IMR-90 (cell line): ENCODE measurements at regions not wholly inside any gene's neighbourhood (a gene's known extent, or its start where the extent isn't known, plus 50 kb on each side); places are given as distances from the start of the nearest gene placed in this dataset.

Source experiments
- ATAC-seq: fragments of 200-7000 bp; cut with Tn5 transposase; 2 replicates; pipeline ENCODE4 v1.9.1; 2020; ENCODE audit warnings: low read depth, mild to moderate bottlenecking, moderate library complexity
- BruUV-seq: library from RNA; stranded (reverse); fragments of 400-500 nt; replicated peaks from 2 replicates; lab custom pipeline; 2021; lab: Mats Ljungman, UMichigan
- CTCF ChIA-PET: fragments of 300-600 bp; formaldehyde crosslinking; extraction: SDS; loops from one replicate; lab custom pipeline; 2021; ENCODE audit warnings: antibody characterized with exemption; lab: Yijun Ruan, JAX
- POLR2A ChIA-PET: fragments of 300-600 bp; sonication (Branson Sonifier 250); formaldehyde crosslinking; loops from one replicate; lab custom pipeline; 2022; ENCODE audit warnings: antibody characterized with exemption; ENCODE audit not compliant: unreplicated experiment; lab: Charles Lee
- DNase-seq: peaks from one replicate; pipeline ENCODE4 v3.0.0; 2013
- H2AFZ ChIP-seq: replicated peaks from 2 replicates; pipeline ENCODE3; 2013; ENCODE audit warnings: low read length, mild to moderate bottlenecking; ENCODE audit not compliant: poor library complexity
- H2AK5ac ChIP-seq: 2 replicates; pipeline ENCODE4 v1.6.1; 2013; ENCODE audit warnings: low read depth, low read length, inconsistent platforms
- H2AK9ac ChIP-seq: replicated peaks from 2 replicates; pipeline ENCODE3; 2013; ENCODE audit warnings: mild to moderate bottlenecking, low read depth, low read length, moderate library complexity; ENCODE audit not compliant: poor library complexity
- H2BK120ac ChIP-seq: 2 replicates; pipeline ENCODE4 v1.6.1; 2013; ENCODE audit warnings: low read depth, low read length, inconsistent platforms
- H2BK15ac ChIP-seq: 3 replicates; pipeline ENCODE4 v1.6.1; 2013; ENCODE audit warnings: low read depth, low read length, inconsistent platforms
- H2BK20ac ChIP-seq: 2 replicates; pipeline ENCODE4 v1.6.1; 2013; ENCODE audit warnings: low read depth, mild to moderate bottlenecking, inconsistent platforms, low read length, moderate library complexity
- H2BK5ac ChIP-seq: 2 replicates; pipeline ENCODE4 v1.6.1; 2013; ENCODE audit warnings: mild to moderate bottlenecking, low read depth, low read length, inconsistent platforms; ENCODE audit not compliant: poor library complexity, severe bottlenecking
- H3K14ac ChIP-seq: replicated peaks from 2 replicates; pipeline ENCODE4 v1.6.1; 2013; ENCODE audit warnings: low read depth, low read length, inconsistent platforms
- H3K18ac ChIP-seq: 2 replicates; pipeline ENCODE4 v1.6.1; 2013; ENCODE audit warnings: low read depth, low read length, control low read depth
- H3K23ac ChIP-seq: 2 replicates; pipeline ENCODE4 v1.6.1; 2013; ENCODE audit warnings: low read depth, low read length, inconsistent platforms
- H3K27ac ChIP-seq: 2 replicates; pipeline ENCODE4 v1.5.1; 2013; ENCODE audit warnings: mild to moderate bottlenecking, control low read depth, low read length; ENCODE audit not compliant: insufficient read depth
- H3K27me3 ChIP-seq: 2 replicates; pipeline ENCODE4 v1.6.1; 2013; ENCODE audit warnings: low read length; ENCODE audit not compliant: control insufficient read depth, insufficient read depth
- H3K36me3 ChIP-seq: 2 replicates; pipeline ENCODE4 v1.6.1; 2013; ENCODE audit warnings: low read length, mixed read lengths; ENCODE audit not compliant: control insufficient read depth, insufficient read depth
- H3K4ac ChIP-seq: 2 replicates; pipeline ENCODE4 v1.6.1; 2013; ENCODE audit warnings: low read depth, low read length, inconsistent platforms
- H3K4me1 ChIP-seq: 2 replicates; pipeline ENCODE4 v1.6.1; 2013; ENCODE audit warnings: low read length, mixed read lengths; ENCODE audit not compliant: control insufficient read depth, insufficient read depth
- H3K4me2 ChIP-seq: 2 replicates; pipeline ENCODE4 v1.6.1; 2013; ENCODE audit warnings: low read depth, mild to moderate bottlenecking, control low read depth, low read length, moderate library complexity
- H3K4me3 ChIP-seq: 2 replicates; pipeline ENCODE4 v1.5.1; 2013; ENCODE audit warnings: low read depth, mild to moderate bottlenecking, control low read depth, low read length, moderate library complexity; ENCODE audit not compliant: insufficient read depth
- H3K56ac ChIP-seq: 2 replicates; pipeline ENCODE4 v1.6.1; 2013; ENCODE audit warnings: low read length, inconsistent platforms; ENCODE audit not compliant: insufficient read depth; ENCODE audit errors: extremely low read depth
- H3K79me1 ChIP-seq, 2 experiments: 2 replicates each; pipeline ENCODE4 v1.6.1; 2013; ENCODE audit warnings: low read length in 2 of 2, inconsistent platforms in 1 of 2, low read depth in 1 of 2
- H3K9ac ChIP-seq: 2 replicates; pipeline ENCODE4 v1.6.1; 2013; ENCODE audit warnings: low read depth, low read length, control low read depth
- H3K9me1 ChIP-seq: 2 replicates; pipeline ENCODE4 v1.6.1; 2013; ENCODE audit warnings: low read length, inconsistent platforms; ENCODE audit not compliant: insufficient read depth
- H3K9me3 ChIP-seq: 2 replicates; pipeline ENCODE4 v1.6.1; 2013; ENCODE audit warnings: low read length; ENCODE audit not compliant: control insufficient read depth, insufficient read depth
- H4K20me1 ChIP-seq: 2 replicates; pipeline ENCODE4 v1.6.1; 2013; ENCODE audit warnings: low read length, inconsistent platforms; ENCODE audit not compliant: insufficient read depth
- H4K5ac ChIP-seq: 2 replicates; pipeline ENCODE4 v1.6.1; 2013; ENCODE audit warnings: mild to moderate bottlenecking, low read depth, low read length, control low read depth
- H4K8ac ChIP-seq, 2 experiments: 2 replicates each; pipeline ENCODE4 v1.6.1; 2013; ENCODE audit warnings: low read depth in 2 of 2, low read length in 2 of 2, control low read depth in 1 of 2, inconsistent platforms in 1 of 2
- H4K91ac ChIP-seq: 2 replicates; pipeline ENCODE4 v1.6.1; 2013; ENCODE audit warnings: low read depth, low read length, inconsistent platforms; ENCODE audit not compliant: insufficient read depth
- FOS ChIP-seq: fragments of 150-350 bp; IDR thresholded peaks from 2 replicates; pipeline ENCODE4 v1.6.1; 2016; ENCODE audit warnings: low read depth, low read length
- MAFK ChIP-seq: IDR thresholded peaks from 2 replicates; pipeline ENCODE4 v1.6.1; 2012; ENCODE audit warnings: low read depth, low read length, improper control_type of control experiment
- NFE2L2 ChIP-seq: fragments of 150-350 bp; IDR thresholded peaks from 2 replicates; pipeline ENCODE4 v1.6.1; 2016; ENCODE audit warnings: low read depth, mild to moderate bottlenecking, low read length
- POLR2A ChIP-seq: IDR thresholded peaks from 2 replicates; pipeline ENCODE4 v1.6.1; 2012; ENCODE audit warnings: mild to moderate bottlenecking, low read depth, low read length
- RAD21 ChIP-seq: IDR thresholded peaks from 2 replicates; pipeline ENCODE4 v1.6.1; 2012; ENCODE audit warnings: low read length, improper control_type of control experiment
- RFX5 ChIP-seq: IDR thresholded peaks from 2 replicates; pipeline ENCODE4 v1.8.0; 2012; ENCODE audit warnings: low read depth, mild to moderate bottlenecking, low read length, moderate library complexity
- WGBS, 2 experiments: methylation state at CpG; one replicate each; pipeline versions ENCODE4 v1.1.5 to v1.1.7; 2013; ENCODE audit warnings: missing lambda C conversion rate in 2 of 2; ENCODE audit not compliant: insufficient read length in 1 of 2; ENCODE audit errors: extremely low coverage in 2 of 2; 5-methylcytosine and 5-hydroxymethylcytosine counted together
- dilution Hi-C: fragments of 300-500 bp; cut with HindIII; formaldehyde crosslinking; loops from one replicate; pipeline ENCODE4 v1.14.3; 2018; ENCODE audit warnings: low sequenced_read_pairs; ENCODE audit not compliant: unreplicated experiment
- in situ Hi-C: fragments of 300-500 bp; cut with MboI; formaldehyde crosslinking; loops from 3 replicates; pipeline ENCODE4 v1.14.3; 2019; ENCODE audit warnings: low sequenced_read_pairs, inconsistent platforms, mixed read lengths
- intact Hi-C: fragments of 100-400 bp; cut with micrococcal nuclease; formaldehyde crosslinking; loops from 2 replicates; pipeline ENCODE4 v1.10.0; 2022
- TF ChIP-seq, protein P1 (sequence below): conservative IDR thresholded peaks from 2 replicates; pipeline ENCODE4 v1.5.1; 2012; ENCODE audit warnings: mild to moderate bottlenecking, low read depth, low read length, improper control_type of control experiment

DNA sequence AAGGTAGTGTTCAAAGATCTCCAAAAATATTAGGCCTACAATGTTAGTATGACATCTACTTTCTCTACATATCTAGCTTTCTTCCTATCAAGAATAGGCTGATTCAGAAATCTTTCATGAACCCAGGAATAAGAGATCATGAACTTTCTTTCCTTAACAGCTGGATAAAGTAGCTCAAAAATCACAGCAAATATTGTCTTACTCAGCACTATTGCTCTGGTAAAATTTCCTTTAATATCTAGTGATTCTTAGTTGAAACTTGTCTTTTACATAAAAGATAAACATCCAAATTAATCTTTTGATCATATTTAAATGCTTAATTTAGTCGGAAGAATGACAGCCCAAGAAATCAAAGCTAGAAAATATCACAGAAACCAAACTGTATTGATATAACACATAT lies 131.9 kb downstream of the NOL4 start:
- no peak overlapping the region for H4K91ac ChIP-seq
- TF ChIP-seq RAD21 (no peak), RFX5 (no peak), NFE2L2 (no peak), POLR2A (no peak), FOS (no peak), MAFK (peak; percentile 83)
- TF ChIP-seq, protein P1, sequence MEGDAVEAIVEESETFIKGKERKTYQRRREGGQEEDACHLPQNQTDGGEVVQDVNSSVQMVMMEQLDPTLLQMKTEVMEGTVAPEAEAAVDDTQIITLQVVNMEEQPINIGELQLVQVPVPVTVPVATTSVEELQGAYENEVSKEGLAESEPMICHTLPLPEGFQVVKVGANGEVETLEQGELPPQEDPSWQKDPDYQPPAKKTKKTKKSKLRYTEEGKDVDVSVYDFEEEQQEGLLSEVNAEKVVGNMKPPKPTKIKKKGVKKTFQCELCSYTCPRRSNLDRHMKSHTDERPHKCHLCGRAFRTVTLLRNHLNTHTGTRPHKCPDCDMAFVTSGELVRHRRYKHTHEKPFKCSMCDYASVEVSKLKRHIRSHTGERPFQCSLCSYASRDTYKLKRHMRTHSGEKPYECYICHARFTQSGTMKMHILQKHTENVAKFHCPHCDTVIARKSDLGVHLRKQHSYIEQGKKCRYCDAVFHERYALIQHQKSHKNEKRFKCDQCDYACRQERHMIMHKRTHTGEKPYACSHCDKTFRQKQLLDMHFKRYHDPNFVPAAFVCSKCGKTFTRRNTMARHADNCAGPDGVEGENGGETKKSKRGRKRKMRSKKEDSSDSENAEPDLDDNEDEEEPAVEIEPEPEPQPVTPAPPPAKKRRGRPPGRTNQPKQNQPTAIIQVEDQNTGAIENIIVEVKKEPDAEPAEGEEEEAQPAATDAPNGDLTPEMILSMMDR = no peak
- POLR2A ChIA-PET = interaction anchor here (0.5 kb wide), 1 partner anchor 65 kb away, joined by 3 read pairs; no protein-coding TSS in a partner anchor
- H2BK15ac ChIP-seq = no peak overlapping the region
- no peak overlapping the region for H3K4ac ChIP-seq
- no CpG with 5 or more reads among the region's 1 CpG for WGBS, 2 experiments
- H3K4me1 ChIP-seq = no peaks in the 10 kb centered on the region
- H2AK5ac ChIP-seq = no peak overlapping the region
- H3K23ac ChIP-seq = no peak overlapping the region
- H2BK5ac ChIP-seq = no peak overlapping the region
- no peaks in the 10 kb centered on the region for H4K20me1 ChIP-seq
- ATAC-seq (no peak), DNase-seq (no peak)
- no peaks in the 10 kb centered on the region for H3K36me3 ChIP-seq
- H3K9me1 ChIP-seq = no peaks in the 10 kb centered on the region
- no peak overlapping the region for H3K9ac ChIP-seq
- no peak overlapping the region for H3K4me2 ChIP-seq
- no peak overlapping the region for H3K14ac ChIP-seq
- no peak overlapping the region for H3K18ac ChIP-seq
- H2AFZ ChIP-seq = no peak overlapping the region
- H3K4me3 ChIP-seq = no peak overlapping the region
- H3K56ac ChIP-seq = no peak overlapping the region
- H3K27ac ChIP-seq = no peak overlapping the region
- no peaks in the 10 kb centered on the region for H3K9me3 ChIP-seq
- in situ Hi-C loops (no loop called here), intact Hi-C loops (no loop called here), dilution Hi-C loops (no loop called here)
- no peak overlapping the region for H2BK20ac ChIP-seq
- no peaks in the 10 kb centered on the region for H3K27me3 ChIP-seq
- no peak overlapping the region for H4K5ac ChIP-seq
- no peak overlapping the region for H2BK120ac ChIP-seq
- H3K79me1 ChIP-seq = no peaks in the 10 kb centered on the region
- H4K8ac ChIP-seq = no peak overlapping the region
- CTCF ChIA-PET = no interaction called here
- H2AK9ac ChIP-seq = no peak overlapping the region
- no TSS peak for BruUV-seq
